Activated T-cell treated with anti-CD3 and anti-CD28 coated beads, Interleukin-2, amount 50 U/mL, for 4 hours (primary cell): ENCODE measurements at regions not wholly inside any gene's neighbourhood (a gene's known extent, or its start where the extent isn't known, plus 50 kb on each side); places are given as distances from the start of the nearest gene placed in this dataset.
A peak's percentile ranks its signal among the peaks of the same experiment; 100 is the strongest.
"Not testable (repeated sequence)": the region's sequence is repeated elsewhere in the genome, so short reads cannot be mapped to it uniquely, and the experiment has no call there.

Experiments
- ATAC-seq, 2 donors: fragments of 200-7000 bp; cut with Tn5 transposase; one replicate each; pipeline ENCODE4 v1.10.0; 2021
- DNase-seq: peaks from one replicate; pipeline ENCODE4 v3.0.0-alpha.2; 2020
- H3K27me3 Mint-ChIP-seq: one replicate; pipeline ENCODE4 v1.8.0; 2021; ENCODE audit warnings: low read depth, mixed read lengths
- H3K36me3 Mint-ChIP-seq: one replicate; pipeline ENCODE4 v1.8.0; 2022; ENCODE audit warnings: mixed read lengths; ENCODE audit not compliant: insufficient read depth
- H3K4me1 Mint-ChIP-seq: one replicate; pipeline ENCODE4 v1.8.0; 2021; ENCODE audit warnings: low read depth, mixed read lengths
- H3K4me3 Mint-ChIP-seq: one replicate; pipeline ENCODE4 v1.8.0; 2021; ENCODE audit warnings: mild to moderate bottlenecking, moderate library complexity, mixed read lengths
- H3K9me3 Mint-ChIP-seq: one replicate; pipeline ENCODE4 v1.8.0; 2021; ENCODE audit warnings: mixed read lengths

- H3K4me1 Mint-ChIP-seq, result peaks cover 10% of the 10 kb centered on the region
- not testable (repeated sequence) for H3K27me3 Mint-ChIP-seq, ATAC-seq, H3K9me3 Mint-ChIP-seq, H3K4me3 Mint-ChIP-seq, DNase-seq, H3K36me3 Mint-ChIP-seq
Observed at GRCh38 chr1:144516172-144516571, 54.7 kb upstream of the NBPF15 start.

DNA sequence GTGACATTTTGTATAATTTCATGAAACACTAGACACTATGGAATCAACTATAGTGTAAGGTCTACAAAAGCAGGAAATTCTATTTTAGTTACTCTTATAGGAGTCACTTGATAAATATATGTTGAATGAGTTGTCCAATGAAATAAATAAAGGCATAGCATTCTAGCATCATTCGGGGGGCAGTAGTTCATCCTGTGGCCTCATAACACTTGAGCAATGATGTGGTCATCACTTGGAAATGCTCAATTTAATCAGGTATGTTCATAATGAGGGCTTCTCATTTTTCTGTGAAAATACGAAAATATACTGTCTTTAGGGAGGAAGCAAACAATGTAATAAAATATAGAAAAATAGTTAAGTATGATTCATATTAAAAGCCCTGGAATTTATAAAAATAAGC is 55.4 kb upstream of the NBPF15 start:
- H3K9me3 Mint-ChIP-seq, ATAC-seq, H3K4me3 Mint-ChIP-seq, H3K36me3 Mint-ChIP-seq, H3K27me3 Mint-ChIP-seq, DNase-seq: not testable (repeated sequence)
- peaks cover 12% of the 10 kb centered on the region for H3K4me1 Mint-ChIP-seq

- H3K4me1 Mint-ChIP-seq, result peaks cover 12% of the 10 kb centered on the region
- H3K36me3 Mint-ChIP-seq, ATAC-seq, H3K9me3 Mint-ChIP-seq, H3K27me3 Mint-ChIP-seq, H3K4me3 Mint-ChIP-seq, DNase-seq: not testable (repeated sequence)
Observed at GRCh38 chr1:144518439-144518838, 57.0 kb upstream of the NBPF15 start.

DNA sequence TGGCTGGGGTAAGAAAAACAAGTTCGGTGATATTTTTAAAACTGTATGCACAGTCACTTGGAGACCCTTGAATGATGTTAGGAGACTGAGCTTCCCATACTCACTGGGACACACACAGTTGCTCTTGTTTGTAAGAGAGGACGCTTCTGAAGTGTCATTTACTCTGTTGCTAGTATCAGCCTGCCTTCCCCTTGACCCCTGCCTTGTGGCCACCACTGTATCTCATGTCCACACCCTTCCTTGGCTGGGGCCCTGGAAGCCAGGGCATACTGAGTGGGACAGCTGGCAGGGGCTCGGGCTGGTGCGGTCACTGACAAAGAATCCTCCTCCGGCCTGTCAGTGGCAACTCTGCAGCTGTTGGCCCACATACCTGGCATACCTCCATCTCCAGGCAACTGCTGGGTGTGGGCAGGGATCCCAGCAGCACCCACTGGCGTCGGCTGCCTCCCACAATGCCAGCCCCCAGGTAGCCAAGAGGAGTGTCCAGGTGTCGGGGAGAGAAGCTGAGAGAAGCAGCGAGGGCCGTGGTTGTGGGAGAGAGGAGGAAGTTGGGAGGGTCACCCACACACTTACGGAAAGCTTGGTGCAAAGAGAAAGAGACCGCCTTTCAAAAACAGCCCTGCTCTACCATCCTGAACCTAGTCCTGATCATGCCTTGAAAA is 58.2 kb upstream of the NBPF15 start:
- not testable (repeated sequence) for H3K36me3 Mint-ChIP-seq, ATAC-seq, DNase-seq, H3K9me3 Mint-ChIP-seq, H3K4me3 Mint-ChIP-seq, H3K27me3 Mint-ChIP-seq
- peaks cover 16% of the 10 kb centered on the region for H3K4me1 Mint-ChIP-seq

DNA sequence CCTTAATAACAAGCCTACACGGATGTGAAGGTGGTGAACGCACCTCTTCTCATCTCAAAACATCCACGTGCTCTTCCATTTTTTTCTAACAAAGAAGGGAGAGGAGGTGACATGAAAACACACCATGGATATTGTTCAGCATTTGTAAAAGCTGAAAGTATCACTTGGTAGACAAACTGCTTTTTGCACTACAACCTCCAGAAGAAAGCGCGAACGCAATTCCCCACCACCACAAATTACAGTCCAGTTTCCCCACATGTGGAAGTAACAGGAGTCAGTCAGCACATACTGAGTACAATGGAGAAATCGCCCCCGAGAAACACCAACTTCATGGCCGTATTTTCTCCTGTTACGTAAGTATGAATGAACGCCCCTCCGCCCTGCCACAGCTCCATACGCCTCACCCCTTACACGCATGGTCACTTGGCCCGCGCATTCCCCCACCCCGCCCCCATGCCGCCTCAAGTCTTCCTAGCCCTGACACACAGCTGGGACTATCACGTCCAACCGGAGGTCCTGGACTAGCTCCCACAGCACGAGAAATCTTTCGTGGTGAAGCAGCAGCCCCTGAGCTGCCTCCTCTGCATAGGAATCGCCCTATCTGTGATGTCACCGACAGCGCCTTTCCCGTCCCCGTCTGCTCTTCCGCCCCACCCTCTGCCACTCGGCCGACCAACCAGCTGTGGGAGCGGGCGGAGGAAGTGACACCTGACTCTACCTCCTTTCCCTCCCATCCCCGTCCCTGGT is 62.4 kb upstream of the NBPF15 start:
- peaks cover 12% of the 10 kb centered on the region for H3K4me1 Mint-ChIP-seq
- H3K4me3 Mint-ChIP-seq, result peak overlapping the region; percentile 82
- not testable (repeated sequence) for H3K9me3 Mint-ChIP-seq, H3K27me3 Mint-ChIP-seq, H3K36me3 Mint-ChIP-seq
- ATAC-seq (peak; percentile 90 to 91), DNase-seq (peak; percentile 42)

DNA sequence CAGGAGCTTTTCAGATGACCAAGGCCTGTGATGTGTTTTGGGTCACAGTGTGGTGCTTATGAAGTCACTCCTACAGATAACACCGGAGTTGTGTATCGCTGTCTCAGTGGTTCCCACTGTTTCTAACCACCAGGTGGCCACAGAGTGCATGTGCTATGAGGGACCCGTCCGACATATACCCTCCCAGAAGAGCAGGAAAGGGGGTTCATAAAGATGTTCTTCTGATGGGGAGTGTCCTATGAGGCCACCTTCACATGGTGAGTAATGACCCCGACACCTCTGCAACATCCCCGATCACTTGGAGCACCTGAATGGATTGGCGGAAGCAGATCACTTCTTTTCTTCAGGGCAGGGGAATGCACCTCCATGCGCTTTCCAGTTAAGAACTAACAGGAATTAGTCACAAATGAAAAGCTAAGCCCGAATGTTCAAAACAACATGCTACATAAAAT is 60.5 kb upstream of the PPIAL4F start:
- peak overlapping the region; percentile 25 for H3K4me3 Mint-ChIP-seq
- not testable (repeated sequence) for DNase-seq, H3K36me3 Mint-ChIP-seq, H3K27me3 Mint-ChIP-seq, H3K9me3 Mint-ChIP-seq
- peaks cover 21% of the 10 kb centered on the region for H3K4me1 Mint-ChIP-seq
- peak; percentile 91 to 92 for ATAC-seq

DNA sequence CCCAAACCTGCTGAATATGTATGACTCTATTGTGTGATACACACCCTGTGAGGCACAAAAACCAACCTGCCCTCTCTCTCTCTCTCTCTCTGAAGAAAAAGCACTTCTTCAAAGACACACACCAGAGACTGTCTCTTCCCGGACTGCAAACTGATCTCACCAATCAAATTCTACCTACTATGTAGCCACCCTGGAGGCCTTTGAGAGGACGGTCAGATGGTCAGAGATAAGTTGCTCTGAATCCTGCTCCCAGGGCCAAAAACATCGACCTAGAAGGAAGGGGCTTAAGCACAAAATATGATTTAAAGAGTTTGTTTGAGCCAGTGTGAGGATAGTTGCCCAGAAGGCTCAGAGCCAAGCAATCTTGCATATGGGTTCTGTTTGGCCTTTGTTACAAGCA is 59.2 kb upstream of the PPIAL4F start:
- not testable (repeated sequence) for DNase-seq, ATAC-seq, H3K36me3 Mint-ChIP-seq, H3K9me3 Mint-ChIP-seq, H3K27me3 Mint-ChIP-seq, H3K4me3 Mint-ChIP-seq
- peaks cover 21% of the 10 kb centered on the region for H3K4me1 Mint-ChIP-seq

DNA sequence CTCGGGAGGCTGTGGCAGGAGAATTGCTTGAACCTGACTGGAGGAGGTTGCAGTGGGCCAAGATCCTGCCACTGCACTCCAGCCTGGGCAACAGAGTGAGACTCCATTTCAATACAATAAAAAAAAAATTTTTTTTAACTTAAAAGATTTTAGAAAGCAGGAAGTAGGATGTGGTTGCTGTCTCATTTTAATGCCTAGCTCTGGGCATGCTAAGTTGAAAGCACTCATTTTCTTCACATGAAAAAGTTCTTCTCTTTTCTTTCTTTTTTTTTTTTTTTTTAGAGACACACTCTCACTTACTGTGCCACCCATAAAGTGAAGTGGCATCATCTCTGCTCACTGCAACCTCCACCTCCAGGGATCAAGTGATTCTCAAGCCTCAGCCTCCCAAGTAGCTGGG is 58.4 kb upstream of the PPIAL4F start:
- not testable (repeated sequence) for H3K4me3 Mint-ChIP-seq, H3K36me3 Mint-ChIP-seq, DNase-seq, H3K27me3 Mint-ChIP-seq, H3K9me3 Mint-ChIP-seq
- peak; percentile 32 to 39 for ATAC-seq
- peaks cover 21% of the 10 kb centered on the region for H3K4me1 Mint-ChIP-seq

- DNase-seq, H3K36me3 Mint-ChIP-seq, H3K27me3 Mint-ChIP-seq, H3K4me3 Mint-ChIP-seq, H3K9me3 Mint-ChIP-seq, ATAC-seq: not testable (repeated sequence)
- H3K4me1 Mint-ChIP-seq, result peaks cover 23% of the 10 kb centered on the region
Observed at GRCh38 chr1:144536677-144537076, 56.0 kb upstream of the PPIAL4F start.

DNA sequence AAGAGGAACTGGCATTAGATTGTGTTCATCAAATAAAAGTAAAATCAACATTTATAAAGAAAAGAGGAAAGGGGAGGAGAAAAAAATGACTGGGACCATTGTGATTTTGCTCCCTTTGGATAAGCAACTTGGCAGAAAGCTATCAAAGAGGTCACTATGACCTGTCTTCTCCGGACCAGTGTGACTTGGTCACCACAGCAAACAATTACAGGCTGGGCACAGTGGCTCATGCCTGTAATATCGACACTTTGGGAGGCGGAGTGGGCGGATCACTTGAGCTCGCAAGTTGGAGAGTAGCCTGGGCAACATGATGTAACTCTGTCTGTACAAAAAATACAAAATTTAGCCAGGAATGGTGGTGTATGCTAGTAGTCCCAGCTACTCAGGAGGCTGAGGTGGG is 55.5 kb upstream of the PPIAL4F start:
- not testable (repeated sequence) for H3K9me3 Mint-ChIP-seq, DNase-seq, H3K27me3 Mint-ChIP-seq, ATAC-seq, H3K4me3 Mint-ChIP-seq, H3K36me3 Mint-ChIP-seq
- H3K4me1 Mint-ChIP-seq, result peaks cover 19% of the 10 kb centered on the region

GRCh38 chr1:144538736-144539135 is 54.0 kb upstream of the PPIAL4F start:
- H3K9me3 Mint-ChIP-seq, DNase-seq, H3K4me1 Mint-ChIP-seq, H3K36me3 Mint-ChIP-seq, H3K27me3 Mint-ChIP-seq, H3K4me3 Mint-ChIP-seq, ATAC-seq: not testable (repeated sequence)

- H3K36me3 Mint-ChIP-seq, H3K4me3 Mint-ChIP-seq, DNase-seq, ATAC-seq, H3K9me3 Mint-ChIP-seq, H3K4me1 Mint-ChIP-seq, H3K27me3 Mint-ChIP-seq: not testable (repeated sequence)
Observed at GRCh38 chr1:144539191-144539960, 53.3 kb upstream of the PPIAL4F start.
